HCT116 (cell line): ENCODE measurements at regions not wholly inside any gene's neighbourhood (a gene's known extent, or its start where the extent isn't known, plus 50 kb on each side); places are given as distances from the start of the nearest gene placed in this dataset.

Experiments used
- CEBPB ChIP-seq: IDR thresholded peaks from 2 replicates; pipeline ENCODE4 v1.6.1; 2012; ENCODE audit warnings: low read depth
- EZH2 ChIP-seq: fragments of 200-600 bp; sonication (generic); IDR thresholded peaks from 2 replicates; pipeline ENCODE4 v1.6.1; 2017; ENCODE audit warnings: antibody characterized with exemption, mixed run types
- EZH2phosphoT487 ChIP-seq: fragments of 200-600 bp; IDR thresholded peaks from 2 replicates; pipeline ENCODE4 v1.6.1; 2018; ENCODE audit warnings: antibody characterized with exemption, borderline replicate concordance
- POLR2A ChIP-seq: IDR thresholded peaks from 2 replicates; pipeline ENCODE4 v1.7.0; 2011; ENCODE audit warnings: borderline replicate concordance; ENCODE audit not compliant: insufficient read depth, insufficient read length; ENCODE audit errors: extremely low read depth
- TF ChIP-seq, protein P1 (sequence below), 3 experiments: fragments of 200-600 bp in 1 of 3; sonication (generic) in 1 of 3; IDR thresholded peaks in 2 of 3; conservative IDR thresholded peaks in 1 of 3; 2 replicates each; pipeline ENCODE4 v1.5.1; 2012 to 2017; ENCODE audit warnings: low read depth in 2 of 3, low read length in 2 of 3, antibody characterized with exemption in 1 of 3, borderline replicate concordance in 1 of 3, control low read depth in 1 of 3, mild to moderate bottlenecking in 1 of 3, mixed read lengths in 1 of 3, mixed run types in 1 of 3, moderate library complexity in 1 of 3; ENCODE audit not compliant: insufficient read depth in 1 of 3

DNA sequence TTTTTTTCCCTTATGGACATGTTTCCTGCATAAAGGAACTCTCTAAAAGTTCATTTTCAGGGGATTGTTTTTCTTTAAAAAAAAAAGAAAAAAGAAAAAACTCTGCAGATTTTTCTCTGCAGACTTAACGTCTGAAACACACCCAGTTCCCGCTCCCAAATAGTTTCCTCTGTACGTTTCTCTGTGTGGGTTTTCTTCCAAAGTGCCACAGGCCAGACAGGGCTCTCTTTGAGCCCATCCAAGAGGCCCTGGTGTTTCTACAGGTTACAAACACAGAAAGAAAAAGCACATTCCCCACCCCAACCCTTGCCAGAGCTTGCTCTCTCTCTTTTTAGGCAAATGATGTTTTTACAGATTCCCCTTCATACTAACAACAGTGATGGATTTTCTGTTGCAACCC, 258.6 kb downstream of the FNDC1 start:
- TF ChIP-seq EZH2 (no peak), EZH2phosphoT487 (no peak), CEBPB (no peak), POLR2A (no peak)
- TF ChIP-seq, protein P1, sequence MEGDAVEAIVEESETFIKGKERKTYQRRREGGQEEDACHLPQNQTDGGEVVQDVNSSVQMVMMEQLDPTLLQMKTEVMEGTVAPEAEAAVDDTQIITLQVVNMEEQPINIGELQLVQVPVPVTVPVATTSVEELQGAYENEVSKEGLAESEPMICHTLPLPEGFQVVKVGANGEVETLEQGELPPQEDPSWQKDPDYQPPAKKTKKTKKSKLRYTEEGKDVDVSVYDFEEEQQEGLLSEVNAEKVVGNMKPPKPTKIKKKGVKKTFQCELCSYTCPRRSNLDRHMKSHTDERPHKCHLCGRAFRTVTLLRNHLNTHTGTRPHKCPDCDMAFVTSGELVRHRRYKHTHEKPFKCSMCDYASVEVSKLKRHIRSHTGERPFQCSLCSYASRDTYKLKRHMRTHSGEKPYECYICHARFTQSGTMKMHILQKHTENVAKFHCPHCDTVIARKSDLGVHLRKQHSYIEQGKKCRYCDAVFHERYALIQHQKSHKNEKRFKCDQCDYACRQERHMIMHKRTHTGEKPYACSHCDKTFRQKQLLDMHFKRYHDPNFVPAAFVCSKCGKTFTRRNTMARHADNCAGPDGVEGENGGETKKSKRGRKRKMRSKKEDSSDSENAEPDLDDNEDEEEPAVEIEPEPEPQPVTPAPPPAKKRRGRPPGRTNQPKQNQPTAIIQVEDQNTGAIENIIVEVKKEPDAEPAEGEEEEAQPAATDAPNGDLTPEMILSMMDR (IDR thresholded peaks at IDR 0.05 in 2 of 3, conservative IDR thresholded peaks at IDR 0.05 in 1 of 3; ENCODE audit: borderline replicate concordance in 1 of 3, insufficient read depth in 1 of 3, low read depth in 2 of 3, low read length in 2 of 3) = no peak
